ENCODE measurements at regions not wholly inside any gene's neighbourhood (a gene's known extent, or its start where the extent isn't known, plus 50 kb on each side); places are given as distances from the start of the nearest gene placed in this dataset.

- WGBS = 86% methylated on average over 32 of the region's 32 CpGs
- Histone ChIP-seq H3K4me3 (ENCODE audit: low read depth in 1 of 3, low read length in 3 of 3) (no peak overlapping the region), H3K9ac (ENCODE audit: low read depth in 1 of 2, low read length in 2 of 2) (no peak overlapping the region), H3K27ac (ENCODE audit: low read depth in 1 of 2, low read length in 2 of 2) (no peak overlapping the region), H3K27me3 (ENCODE audit: control insufficient read depth in 4 of 4, insufficient read depth in 4 of 4, low read length in 3 of 4) (no peaks in the 10 kb centered on the region), H3K9me3 (ENCODE audit: control insufficient read depth in 4 of 4, low read length in 3 of 4) (no peaks in the 10 kb centered on the region), H3K4me1 (ENCODE audit: control insufficient read depth in 4 of 4, insufficient read depth in 4 of 4, low read length in 3 of 4) (peaks cover 0 to 20% (median 8%) of the 10 kb centered on the region in 4 donors), H3K36me3 (ENCODE audit: control insufficient read depth in 4 of 4, insufficient read depth in 3 of 4, low read depth in 1 of 4, low read length in 3 of 4) (no peaks in the 10 kb centered on the region)
- no peak for DNase-seq (ENCODE audit: low spot score)
- TF ChIP-seq FOXA2 (IDR thresholded peaks at IDR 0.05) = no peak
- TF ChIP-seq RAD21 (IDR thresholded peaks at IDR 0.05) = no peak
Observed at GRCh38 chr20:63105211-63106107, 98.7 kb upstream of the BHLHE23 start.

- Histone ChIP-seq H3K9me3 (ENCODE audit: control insufficient read depth in 4 of 4, low read length in 3 of 4) (no peaks in the 10 kb centered on the region), H3K4me3 (ENCODE audit: low read depth in 1 of 3, low read length in 3 of 3) (no peak overlapping the region), H3K27ac (ENCODE audit: low read depth in 1 of 2, low read length in 2 of 2) (no peak overlapping the region), H3K27me3 (ENCODE audit: control insufficient read depth in 4 of 4, insufficient read depth in 4 of 4, low read length in 3 of 4) (no peaks in the 10 kb centered on the region), H3K9ac (ENCODE audit: low read depth in 1 of 2, low read length in 2 of 2) (no peak overlapping the region), H3K36me3 (ENCODE audit: control insufficient read depth in 4 of 4, insufficient read depth in 3 of 4, low read depth in 1 of 4, low read length in 3 of 4) (no peaks in the 10 kb centered on the region), H3K4me1 (ENCODE audit: control insufficient read depth in 4 of 4, insufficient read depth in 4 of 4, low read length in 3 of 4) (peaks cover 0 to 20% (median 8%) of the 10 kb centered on the region in 4 donors)
- 90% methylated on average over 19 of the region's 19 CpGs for WGBS
- TF ChIP-seq YY1 (IDR thresholded peaks at IDR 0.05) (no peak), NR2F2 (IDR thresholded peaks at IDR 0.05) (no peak), ATF3 (IDR thresholded peaks at IDR 0.05) (no peak), HNF4G (IDR thresholded peaks at IDR 0.05) (no peak), JUND (IDR thresholded peaks at IDR 0.05) (no peak), FOXA1 (IDR thresholded peaks at IDR 0.05) (no peak), GABPA (IDR thresholded peaks at IDR 0.05 in 1 of 2, conservative IDR thresholded peaks at IDR 0.05 in 1 of 2) (no peak), CTCF (IDR thresholded peaks at IDR 0.05; ENCODE audit: low read depth, low read length, missing input control) (no peak), EGR1 (IDR thresholded peaks at IDR 0.05; ENCODE audit: low read depth in 2 of 2) (no peak), RXRA (IDR thresholded peaks at IDR 0.05) (no peak), ZBTB33 (IDR thresholded peaks at IDR 0.05) (no peak), TAF1 (conservative IDR thresholded peaks at IDR 0.05) (no peak), FOXA2 (IDR thresholded peaks at IDR 0.05) (no peak), RAD21 (IDR thresholded peaks at IDR 0.05) (no peak), HNF4A (conservative IDR thresholded peaks at IDR 0.05) (no peak), MAX (IDR thresholded peaks at IDR 0.05) (no peak), SP1 (IDR thresholded peaks at IDR 0.05) (no peak), REST (IDR thresholded peaks at IDR 0.05) (no peak)
- DNase-seq (ENCODE audit: low spot score) = no peak
Observed at GRCh38 chr20:63104312-63105181, 97.8 kb upstream of the BHLHE23 start.
